Upper lobe of left lung (tissue), 6 donors: ENCODE measurements at regions not wholly inside any gene's neighbourhood (a gene's known extent, or its start where the extent isn't known, plus 50 kb on each side); places are given as distances from the start of the nearest gene placed in this dataset.

Experiments used
- ATAC-seq, 2 donors: fragments of 200-7000 bp; cut with Tn5 transposase; one replicate each; pipeline ENCODE4 v1.9.1; 2022; ENCODE audit warnings: mild to moderate bottlenecking in 2 of 2, moderate library complexity in 2 of 2; ENCODE audit not compliant: low FRiP score in 2 of 2
- DNase-seq, 2 donors: peaks; one replicate each; pipeline ENCODE4 v3.0.0-alpha.2; 2019 to 2020
- H3K27ac ChIP-seq, 4 donors: fragments of 200-600 bp; sonication (generic); one replicate each; pipeline ENCODE4 v1.5.1; 2016 to 2019
- H3K27me3 ChIP-seq, 4 donors: fragments of 200-600 bp; sonication (generic); one replicate each; pipeline ENCODE4 v1.5.1; 2017 to 2019
- H3K36me3 ChIP-seq, 4 donors: fragments of 200-600 bp; sonication (generic); one replicate each; pipeline ENCODE4 v1.5.1; 2016 to 2019
- H3K4me1 ChIP-seq, 4 donors: fragments of 200-600 bp; sonication (generic); one replicate each; pipeline ENCODE4 v1.5.1; 2018 to 2019
- H3K4me3 ChIP-seq, 4 donors: fragments of 200-600 bp; sonication (generic); one replicate each; pipeline ENCODE4 v1.5.1; 2017 to 2019; ENCODE audit warnings: mild to moderate bottlenecking in 2 of 4, moderate library complexity in 1 of 4
- H3K9me3 ChIP-seq, 4 donors: fragments of 200-600 bp; sonication (generic); one replicate each; pipeline ENCODE4 v1.5.1; 2018 to 2019
- EP300 ChIP-seq, 4 donors: sonication (generic); formaldehyde crosslinking; IDR thresholded peaks; one replicate each; pipeline ENCODE4 v1.5.1; 2017; ENCODE audit warnings: antibody characterized with exemption in 4 of 4, control low read depth in 2 of 4
- POLR2A ChIP-seq, 4 donors: fragments of 450-650 bp; IDR thresholded peaks; one replicate each; pipeline ENCODE4 v1.5.1; 2016 to 2017; ENCODE audit warnings: antibody characterized with exemption in 4 of 4, mild to moderate bottlenecking in 2 of 4
- POLR2AphosphoS5 ChIP-seq, 2 donors: sonication (generic); formaldehyde crosslinking; IDR thresholded peaks; one replicate each; pipeline ENCODE4 v1.5.1; 2017; ENCODE audit warnings: antibody characterized with exemption in 2 of 2
- WGBS, 2 donors: methylation state at CpG; one replicate each; pipeline ENCODE4 v1.1.5; 2017 to 2018; 5-methylcytosine and 5-hydroxymethylcytosine counted together
- TF ChIP-seq, protein P1 (sequence below), 6 experiments: fragments of 450-650 bp in 4 of 6; fragments of 200-600 bp in 2 of 6; sonication (generic) in 2 of 6; IDR thresholded peaks; one replicate each; pipeline ENCODE4 v1.5.1; 2016 to 2019; ENCODE audit warnings: antibody characterized with exemption in 6 of 6
- donor health status: DM: no; HTN: no; CAD: no; lungs with moderate emphysema.
- donor health status: DM: no; HTN: yes; CAD: no; lungs with severe emphysema.

DNA sequence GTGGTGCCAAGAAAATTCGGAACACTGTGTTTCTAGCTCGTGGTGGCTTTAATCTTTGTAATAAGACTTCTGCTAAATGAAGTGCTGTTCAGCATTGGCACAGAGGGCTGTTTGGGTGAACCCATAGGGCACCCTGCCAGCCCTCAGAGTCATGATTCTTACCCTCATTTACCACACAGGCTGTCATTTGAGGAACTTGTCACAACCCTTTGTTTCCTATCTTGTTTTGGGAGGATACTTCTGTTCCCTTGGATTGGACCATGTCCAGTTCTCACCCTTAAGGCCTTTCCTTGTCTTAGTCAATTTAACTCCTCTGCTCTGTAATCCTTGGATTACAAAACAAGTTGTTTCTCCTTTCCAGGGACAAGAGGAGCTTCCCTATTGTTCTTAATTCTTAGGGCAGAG is 225.7 kb downstream of the MTX2 start:
- WGBS, 2 donors: 9 to 14% methylated on average over 2 of the region's 2 CpGs
- peak in 1 of 2 donors; percentile 34 for DNase-seq
- no peak overlapping the region for H3K27ac ChIP-seq
- peak; percentile 47 to 60 for ATAC-seq
- TF ChIP-seq POLR2AphosphoS5 (IDR thresholded peaks at IDR 0.05): no peak
- no peak for TF ChIP-seq POLR2A (IDR thresholded peaks at IDR 0.05)
- TF ChIP-seq EP300 (IDR thresholded peaks at IDR 0.05): no peak
- TF ChIP-seq, protein P1, sequence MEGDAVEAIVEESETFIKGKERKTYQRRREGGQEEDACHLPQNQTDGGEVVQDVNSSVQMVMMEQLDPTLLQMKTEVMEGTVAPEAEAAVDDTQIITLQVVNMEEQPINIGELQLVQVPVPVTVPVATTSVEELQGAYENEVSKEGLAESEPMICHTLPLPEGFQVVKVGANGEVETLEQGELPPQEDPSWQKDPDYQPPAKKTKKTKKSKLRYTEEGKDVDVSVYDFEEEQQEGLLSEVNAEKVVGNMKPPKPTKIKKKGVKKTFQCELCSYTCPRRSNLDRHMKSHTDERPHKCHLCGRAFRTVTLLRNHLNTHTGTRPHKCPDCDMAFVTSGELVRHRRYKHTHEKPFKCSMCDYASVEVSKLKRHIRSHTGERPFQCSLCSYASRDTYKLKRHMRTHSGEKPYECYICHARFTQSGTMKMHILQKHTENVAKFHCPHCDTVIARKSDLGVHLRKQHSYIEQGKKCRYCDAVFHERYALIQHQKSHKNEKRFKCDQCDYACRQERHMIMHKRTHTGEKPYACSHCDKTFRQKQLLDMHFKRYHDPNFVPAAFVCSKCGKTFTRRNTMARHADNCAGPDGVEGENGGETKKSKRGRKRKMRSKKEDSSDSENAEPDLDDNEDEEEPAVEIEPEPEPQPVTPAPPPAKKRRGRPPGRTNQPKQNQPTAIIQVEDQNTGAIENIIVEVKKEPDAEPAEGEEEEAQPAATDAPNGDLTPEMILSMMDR (IDR thresholded peaks at IDR 0.05): no peak
- H3K4me1 ChIP-seq: peaks cover 0 to 15% (median 7%) of the 10 kb centered on the region in 4 donors
- H3K4me3 ChIP-seq: no peak overlapping the region
- H3K27me3 ChIP-seq: no peaks in the 10 kb centered on the region
- H3K9me3 ChIP-seq: no peaks in the 10 kb centered on the region
- no peaks in the 10 kb centered on the region for H3K36me3 ChIP-seq

DNA sequence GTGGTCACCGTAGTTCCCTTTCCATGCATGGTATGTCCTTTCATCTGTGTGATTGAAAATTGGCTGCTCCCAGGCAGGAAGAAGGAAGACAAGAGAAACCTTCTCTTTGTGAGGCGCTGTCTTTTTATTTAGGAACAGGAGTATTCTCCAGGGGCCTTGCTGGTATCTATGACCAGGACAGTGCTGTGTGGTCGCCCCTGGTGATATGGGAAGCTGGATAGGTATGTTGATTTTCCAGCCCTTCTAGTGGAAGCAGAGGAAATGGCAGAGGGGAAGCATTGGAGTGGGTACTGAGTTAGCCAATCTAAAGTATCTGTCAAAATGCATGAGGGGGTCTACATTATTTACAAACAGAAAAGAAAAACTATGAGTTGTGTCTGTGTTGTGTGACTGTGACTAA is 226.6 kb downstream of the MTX2 start:
- Histone ChIP-seq H3K4me1 (peaks cover 0 to 15% (median 7%) of the 10 kb centered on the region in 4 donors), H3K27ac (no peak overlapping the region), H3K4me3 (no peak overlapping the region), H3K9me3 (no peaks in the 10 kb centered on the region), H3K27me3 (no peaks in the 10 kb centered on the region), H3K36me3 (no peaks in the 10 kb centered on the region)
- no peak for ATAC-seq
- no peak for TF ChIP-seq POLR2A (IDR thresholded peaks at IDR 0.05)
- TF ChIP-seq, protein P1 (IDR thresholded peaks at IDR 0.05): no peak
- TF ChIP-seq POLR2AphosphoS5 (IDR thresholded peaks at IDR 0.05): no peak
- TF ChIP-seq EP300 (IDR thresholded peaks at IDR 0.05): no peak
- 88 to 89% methylated on average over 3 of the region's 3 CpGs for WGBS, 2 donors
- no peak for DNase-seq

DNA sequence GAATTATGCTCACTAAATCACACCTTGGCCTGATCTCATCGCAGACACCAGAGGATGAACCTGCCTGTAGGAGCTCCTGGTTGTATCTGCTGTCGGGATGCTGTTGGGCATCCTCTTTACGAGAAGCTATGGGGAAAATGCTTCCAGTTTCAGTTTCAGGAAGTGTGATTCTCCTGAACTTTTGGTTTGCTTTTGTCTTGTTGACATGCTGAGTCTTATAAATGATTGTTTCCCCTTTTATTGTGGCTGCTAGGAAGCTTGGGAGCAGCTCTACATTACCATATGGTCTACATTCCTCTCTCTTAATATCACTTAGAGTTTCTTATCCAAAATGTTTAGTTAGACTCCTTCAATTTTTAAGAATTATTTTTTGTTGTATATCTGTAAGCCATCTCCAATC is 227.5 kb downstream of the MTX2 start:
- TF ChIP-seq EP300 (IDR thresholded peaks at IDR 0.05): no peak
- TF ChIP-seq POLR2AphosphoS5 (IDR thresholded peaks at IDR 0.05): no peak
- no peak for TF ChIP-seq POLR2A (IDR thresholded peaks at IDR 0.05)
- TF ChIP-seq, protein P1 (IDR thresholded peaks at IDR 0.05): no peak
- no peaks in the 10 kb centered on the region for H3K36me3 ChIP-seq
- peaks cover 0 to 15% (median 7%) of the 10 kb centered on the region in 4 donors for H3K4me1 ChIP-seq
- no peaks in the 10 kb centered on the region for H3K27me3 ChIP-seq
- WGBS, 2 donors: 61 to 62% methylated on average over 3 of the region's 3 CpGs
- H3K9me3 ChIP-seq: no peaks in the 10 kb centered on the region
- no peak overlapping the region for H3K4me3 ChIP-seq
- DNase-seq (no peak), ATAC-seq (no peak)
- H3K27ac ChIP-seq: no peak overlapping the region

DNA sequence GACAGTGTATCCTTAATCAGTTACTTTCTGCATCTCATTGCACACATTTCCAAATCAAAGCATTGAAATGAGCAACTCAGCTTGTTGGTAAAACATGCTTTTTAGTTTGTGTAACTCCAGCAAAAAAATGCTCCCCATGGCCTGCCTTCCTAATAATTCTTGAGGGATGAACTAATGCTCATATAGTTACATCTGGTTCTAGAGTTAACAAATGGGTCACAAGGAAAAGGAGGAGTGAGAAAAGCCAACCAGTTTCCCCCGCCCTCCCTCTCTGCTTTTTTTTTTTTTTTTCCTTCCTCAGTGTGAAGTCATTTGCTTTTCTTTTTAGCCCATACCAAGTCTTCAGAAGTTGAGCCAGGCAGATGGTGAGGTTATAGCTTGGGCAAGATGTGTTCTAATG is 231.7 kb downstream of the MTX2 start:
- H3K4me1 ChIP-seq: no peaks in the 10 kb centered on the region
- no peak overlapping the region for H3K27ac ChIP-seq
- no peaks in the 10 kb centered on the region for H3K36me3 ChIP-seq
- H3K27me3 ChIP-seq: no peaks in the 10 kb centered on the region
- no peak for DNase-seq
- H3K9me3 ChIP-seq: no peaks in the 10 kb centered on the region
- 69 to 70% methylated on average over 1 of the region's 1 CpG for WGBS, 2 donors
- H3K4me3 ChIP-seq: no peak overlapping the region
- ATAC-seq: peak in 1 of 2 donors; percentile 82
- TF ChIP-seq POLR2A (IDR thresholded peaks at IDR 0.05) (no peak), EP300 (IDR thresholded peaks at IDR 0.05) (no peak)
- TF ChIP-seq, protein P1 (IDR thresholded peaks at IDR 0.05): no peak

DNA sequence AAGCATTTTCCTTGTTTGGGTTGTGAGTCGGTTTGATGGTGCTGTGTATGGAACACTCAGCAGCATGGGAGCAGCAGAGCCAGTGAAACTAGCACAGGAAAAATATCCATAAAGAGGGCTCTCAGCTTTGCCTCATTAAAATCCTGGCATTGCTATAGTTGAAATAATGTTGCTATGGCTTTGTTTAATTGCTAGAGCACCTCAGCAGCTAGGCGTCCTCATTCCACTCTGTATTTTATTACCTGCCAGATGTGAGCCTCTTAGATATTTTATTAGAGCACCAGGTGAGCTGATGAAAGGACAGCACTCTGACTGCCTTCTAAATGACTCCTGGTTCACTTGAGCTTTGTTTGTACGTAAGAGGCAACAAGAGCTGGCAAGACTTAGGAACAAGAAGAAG is 232.4 kb downstream of the MTX2 start:
- no peaks in the 10 kb centered on the region for H3K27me3 ChIP-seq
- no peaks in the 10 kb centered on the region for H3K9me3 ChIP-seq
- ATAC-seq: no peak
- H3K36me3 ChIP-seq: no peaks in the 10 kb centered on the region
- no peak overlapping the region for H3K4me3 ChIP-seq
- TF ChIP-seq POLR2A (IDR thresholded peaks at IDR 0.05) (no peak), EP300 (IDR thresholded peaks at IDR 0.05) (no peak), POLR2AphosphoS5 (IDR thresholded peaks at IDR 0.05) (no peak)
- TF ChIP-seq, protein P1 (IDR thresholded peaks at IDR 0.05): no peak
- no peaks in the 10 kb centered on the region for H3K4me1 ChIP-seq
- no peak for DNase-seq
- no peak overlapping the region for H3K27ac ChIP-seq
- 74 to 82% methylated on average over 3 of the region's 3 CpGs for WGBS, 2 donors
